ENCODE measurements at regions not wholly inside any gene's neighbourhood (a gene's known extent, or its start where the extent isn't known, plus 50 kb on each side); places are given as distances from the start of the nearest gene placed in this dataset.

GRCh38 chr6:116986819-116987218, 109.8 kb downstream of the RFX6 start:
- TF ChIP-seq CTCF (IDR thresholded peaks at IDR 0.05) (no peak), ZFX (IDR thresholded peaks at IDR 0.05; ENCODE audit: borderline replicate concordance) (no peak)

Measured in 22Rv1 (cell line).